GM23338 (cell line): ENCODE measurements at regions not wholly inside any gene's neighbourhood (a gene's known extent, or its start where the extent isn't known, plus 50 kb on each side); places are given as distances from the start of the nearest gene placed in this dataset.

ENCODE experiments used
- ATAC-seq: fragments of 200-7000 bp; cut with Tn5 transposase; 3 replicates; pipeline ENCODE4 v1.9.1; 2020
- DNase-seq: peaks from one replicate; pipeline ENCODE4 v3.0.0-alpha.2; 2015; ENCODE audit warnings: low spot score
- H2AFZ ChIP-seq: fragments of 200-600 bp; sonication (generic); 2 replicates; pipeline ENCODE4 v1.8.0; 2016; ENCODE audit warnings: antibody characterized with exemption, mild to moderate bottlenecking, moderate library complexity
- H3F3A ChIP-seq: fragments of 200-600 bp; sonication (generic); replicated peaks from 2 replicates; pipeline ENCODE4 v1.8.0; 2017; ENCODE audit warnings: antibody characterized with exemption, mixed run types, low read depth
- H3K27ac ChIP-seq: fragments of 200-600 bp; sonication (generic); 2 replicates; pipeline ENCODE4 v1.6.1; 2016; ENCODE audit warnings: low read depth
- H3K27me3 ChIP-seq: fragments of 200-600 bp; sonication (generic); 2 replicates; pipeline ENCODE4 v1.8.0; 2016; ENCODE audit warnings: mild to moderate bottlenecking, mixed run types, moderate library complexity; ENCODE audit not compliant: insufficient read depth
- H3K36me3 ChIP-seq: fragments of 200-600 bp; sonication (generic); 2 replicates; pipeline ENCODE4 v1.8.0; 2016; ENCODE audit warnings: mild to moderate bottlenecking; ENCODE audit not compliant: insufficient read depth
- H3K4me1 ChIP-seq: fragments of 200-600 bp; sonication (generic); 2 replicates; pipeline ENCODE4 v1.8.0; 2016; ENCODE audit warnings: mild to moderate bottlenecking, moderate library complexity; ENCODE audit not compliant: insufficient read depth
- H3K4me2 ChIP-seq: fragments of 200-600 bp; sonication (generic); 2 replicates; pipeline ENCODE4 v1.7.1; 2017; ENCODE audit warnings: mixed run types
- H3K4me3 ChIP-seq: fragments of 200-600 bp; sonication (generic); 2 replicates; pipeline ENCODE4 v1.6.1; 2016; ENCODE audit warnings: mixed run types
- H3K79me2 ChIP-seq: fragments of 200-600 bp; sonication (generic); replicated peaks from 2 replicates; pipeline ENCODE4 v1.8.0; 2017; ENCODE audit warnings: mild to moderate bottlenecking; ENCODE audit not compliant: insufficient read depth
- H3K9me2 ChIP-seq: fragments of 200-600 bp; sonication (generic); 2 replicates; pipeline ENCODE4 v1.8.0; 2017; ENCODE audit not compliant: insufficient read depth
- H4K20me1 ChIP-seq: fragments of 200-600 bp; sonication (generic); replicated peaks from 2 replicates; pipeline ENCODE4 v1.8.0; 2017; ENCODE audit warnings: mild to moderate bottlenecking; ENCODE audit not compliant: insufficient read depth
- H3K27ac Mint-ChIP-seq: 2 replicates; pipeline ENCODE4 v1.8.0; 2020; ENCODE audit warnings: inconsistent platforms, mild to moderate bottlenecking, moderate library complexity, mixed read lengths
- H3K27me3 Mint-ChIP-seq: 3 replicates; pipeline ENCODE4 v1.8.0; 2022; ENCODE audit warnings: low read depth, mild to moderate bottlenecking, moderate library complexity, mixed read lengths, inconsistent platforms; ENCODE audit not compliant: insufficient read depth, poor library complexity
- H3K36me3 Mint-ChIP-seq: 3 replicates; pipeline ENCODE4 v1.8.0; 2021; ENCODE audit warnings: low read depth, mild to moderate bottlenecking, inconsistent platforms, moderate library complexity, mixed read lengths
- H3K4me1 Mint-ChIP-seq: 3 replicates; pipeline ENCODE4 v1.8.0; 2020; ENCODE audit warnings: mild to moderate bottlenecking, inconsistent platforms, mixed read lengths
- H3K4me3 Mint-ChIP-seq: 3 replicates; pipeline ENCODE4 v1.8.0; 2021; ENCODE audit warnings: moderate library complexity, mild to moderate bottlenecking, inconsistent platforms, mixed read lengths
- H3K9me3 Mint-ChIP-seq: 3 replicates; pipeline ENCODE4 v1.8.0; 2020; ENCODE audit warnings: moderate library complexity, mild to moderate bottlenecking, inconsistent platforms, mixed read lengths
- CREB1 ChIP-seq: fragments of 250-450 bp; sonication (Bioruptor Pico); IDR thresholded peaks from 2 replicates; pipeline ENCODE4 v1.5.0; 2020; ENCODE audit warnings: low read depth, mild to moderate bottlenecking, moderate library complexity
- CTCF ChIP-seq, 2 experiments: fragments of 200-600 bp in 1 of 2; sonication (generic) in 1 of 2; conservative IDR thresholded peaks; 2 replicates each; pipeline versions ENCODE4 v1.5.1 to v1.6.1; 2016 to 2017; ENCODE audit warnings: antibody characterized with exemption in 2 of 2, low read depth in 2 of 2, mild to moderate bottlenecking in 2 of 2, moderate library complexity in 1 of 2
- EZH2 ChIP-seq: fragments of 200-600 bp; sonication (generic); IDR thresholded peaks from one replicate; pipeline ENCODE4 v1.8.0; 2017; ENCODE audit warnings: antibody characterized with exemption, mild to moderate bottlenecking, low read depth; ENCODE audit not compliant: unreplicated experiment
- EZH2phosphoT487 ChIP-seq: fragments of 200-600 bp; sonication (generic); IDR thresholded peaks from one replicate; pipeline ENCODE4 v1.8.1; 2018; ENCODE audit warnings: antibody characterized with exemption; ENCODE audit not compliant: unreplicated experiment
- JUNB ChIP-seq: IDR thresholded peaks from one replicate; pipeline ENCODE4 v1.6.1; 2016; ENCODE audit warnings: antibody characterized with exemption; ENCODE audit not compliant: unreplicated experiment
- NANOG ChIP-seq: IDR thresholded peaks from 2 replicates; pipeline ENCODE4 v1.6.1; 2016; ENCODE audit warnings: antibody characterized with exemption, borderline replicate concordance
- POLR2AphosphoS5 ChIP-seq: IDR thresholded peaks from 2 replicates; pipeline ENCODE4 v1.6.1; 2016; ENCODE audit warnings: antibody characterized with exemption, low read depth
- REST ChIP-seq: IDR thresholded peaks from one replicate; pipeline ENCODE4 v1.6.1; 2018; ENCODE audit warnings: antibody characterized with exemption; ENCODE audit not compliant: unreplicated experiment
- STAT1 ChIP-seq: IDR thresholded peaks from one replicate; pipeline ENCODE4 v1.6.1; 2016; ENCODE audit warnings: antibody characterized with exemption; ENCODE audit not compliant: unreplicated experiment
- ZNF114 ChIP-seq: fragments of 250-450 bp; sonication (Bioruptor Pico); IDR thresholded peaks from 2 replicates; pipeline ENCODE4 v1.5.0; 2020; ENCODE audit warnings: mild to moderate bottlenecking, moderate library complexity
- ZNF331 ChIP-seq: fragments of 250-450 bp; sonication (Bioruptor Pico); IDR thresholded peaks from 2 replicates; pipeline ENCODE4 v1.5.0; 2020; ENCODE audit warnings: low read depth, mild to moderate bottlenecking, moderate library complexity
- ZNF462 ChIP-seq: fragments of 250-450 bp; sonication (Bioruptor Pico); IDR thresholded peaks from 2 replicates; pipeline ENCODE4 v1.5.0; 2020; ENCODE audit warnings: mild to moderate bottlenecking, moderate library complexity
- TF ChIP-seq, protein P1 (sequence below): IDR thresholded peaks from 2 replicates; pipeline ENCODE4 v1.6.1; 2016; ENCODE audit warnings: antibody characterized with exemption

- no peak overlapping the region for H3K4me2 ChIP-seq
- Mint-ChIP-seq H3K27me3 (peaks cover 2% of the 10 kb centered on the region), H3K4me3 (no peak overlapping the region), H3K36me3 (no peaks in the 10 kb centered on the region), H3K4me1 (peaks cover 13% of the 10 kb centered on the region), H3K9me3 (no peaks in the 10 kb centered on the region), H3K27ac (no peak overlapping the region)
- H3K79me2 ChIP-seq: no peaks in the 10 kb centered on the region
- H3K4me3 ChIP-seq: no peak overlapping the region
- H4K20me1 ChIP-seq: no peaks in the 10 kb centered on the region
- no peaks in the 10 kb centered on the region for H3K9me2 ChIP-seq
- 0 out of 2 replicates have a peak, but pooled peaks cover 6% of the 10 kb centered on the region for H3K4me1 ChIP-seq
- H3F3A ChIP-seq: no peaks in the 10 kb centered on the region
- DNase-seq (no peak), ATAC-seq (no peak)
- no peaks in the 10 kb centered on the region for H3K36me3 ChIP-seq
- no peak overlapping the region for H2AFZ ChIP-seq
- no peak overlapping the region for H3K27ac ChIP-seq
- no peak for TF ChIP-seq ZNF114 (CRISPR knock-in tag)
- no peak for TF ChIP-seq REST
- TF ChIP-seq ZNF462 (CRISPR knock-in tag): no peak
- no peak for TF ChIP-seq CTCF (conservative IDR thresholded peaks at IDR 0.05; ENCODE audit: low read depth in 2 of 2)
- TF ChIP-seq POLR2AphosphoS5: no peak
- TF ChIP-seq, protein P1, sequence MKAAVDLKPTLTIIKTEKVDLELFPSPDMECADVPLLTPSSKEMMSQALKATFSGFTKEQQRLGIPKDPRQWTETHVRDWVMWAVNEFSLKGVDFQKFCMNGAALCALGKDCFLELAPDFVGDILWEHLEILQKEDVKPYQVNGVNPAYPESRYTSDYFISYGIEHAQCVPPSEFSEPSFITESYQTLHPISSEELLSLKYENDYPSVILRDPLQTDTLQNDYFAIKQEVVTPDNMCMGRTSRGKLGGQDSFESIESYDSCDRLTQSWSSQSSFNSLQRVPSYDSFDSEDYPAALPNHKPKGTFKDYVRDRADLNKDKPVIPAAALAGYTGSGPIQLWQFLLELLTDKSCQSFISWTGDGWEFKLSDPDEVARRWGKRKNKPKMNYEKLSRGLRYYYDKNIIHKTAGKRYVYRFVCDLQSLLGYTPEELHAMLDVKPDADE: no peak
- no peak for TF ChIP-seq JUNB
- no peak for TF ChIP-seq CREB1
- no peak for TF ChIP-seq STAT1
- TF ChIP-seq EZH2phosphoT487: no peak
- TF ChIP-seq NANOG: no peak
- no peak for TF ChIP-seq ZNF331 (CRISPR knock-in tag)
- no peak for TF ChIP-seq EZH2
- H3K27me3 ChIP-seq: no peaks in the 10 kb centered on the region
Observed at GRCh38 chr15:69520067-69520466, 67.4 kb downstream of the RPLP1 start.
